Epithelial cell of esophagus (primary cell): ENCODE measurements at regions not wholly inside any gene's neighbourhood (a gene's known extent, or its start where the extent isn't known, plus 50 kb on each side); places are given as distances from the start of the nearest gene placed in this dataset.

Source experiments
- DNase-seq: peaks from one replicate; pipeline ENCODE4 v3.0.0; 2010; ENCODE audit warnings: low read depth
- H3K4me3 ChIP-seq: 2 replicates; pipeline ENCODE4 v1.5.1; 2011; ENCODE audit warnings: mild to moderate bottlenecking, low read length, control low read depth
- CTCF ChIP-seq: IDR thresholded peaks from 2 replicates; pipeline ENCODE4 v1.5.1; 2011; ENCODE audit warnings: low read depth, mild to moderate bottlenecking, low read length, control low read depth, inconsistent platforms; ENCODE audit not compliant: insufficient read depth; ENCODE audit errors: missing control alignments

- no peak overlapping the region for H3K4me3 ChIP-seq
- DNase-seq, result peak; percentile 64
- peak; percentile 66 for TF ChIP-seq CTCF
Measured at GRCh38 chr4:65007841-65008439, 598.7 kb upstream of the TECRL start.

DNA sequence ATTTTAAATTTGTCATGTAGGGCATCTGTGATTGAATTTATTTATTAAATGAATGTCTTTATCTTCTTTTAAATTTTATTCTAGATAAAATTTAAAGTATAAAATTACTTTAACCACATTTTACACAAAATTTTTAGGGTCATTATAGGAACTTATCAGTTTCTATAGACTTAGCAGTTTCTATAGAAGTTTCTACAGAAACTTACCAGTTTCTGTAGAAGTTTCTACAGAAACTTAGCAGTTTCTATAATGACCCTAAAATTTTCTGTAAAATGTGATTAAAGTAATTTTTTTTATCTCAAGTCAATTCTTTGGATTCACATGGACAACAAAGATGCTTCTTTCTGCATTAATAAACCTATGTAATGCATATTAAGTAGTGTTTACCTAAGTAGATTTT is 565.9 kb upstream of the TECRL start:
- no peak for DNase-seq
- no peak overlapping the region for H3K4me3 ChIP-seq
- no peak for TF ChIP-seq CTCF

- H3K4me3 ChIP-seq, result no peak overlapping the region
- no peak for TF ChIP-seq CTCF
- no peak for DNase-seq
Measured at GRCh38 chr4:64969081-64969480, 559.8 kb upstream of the TECRL start.

DNA sequence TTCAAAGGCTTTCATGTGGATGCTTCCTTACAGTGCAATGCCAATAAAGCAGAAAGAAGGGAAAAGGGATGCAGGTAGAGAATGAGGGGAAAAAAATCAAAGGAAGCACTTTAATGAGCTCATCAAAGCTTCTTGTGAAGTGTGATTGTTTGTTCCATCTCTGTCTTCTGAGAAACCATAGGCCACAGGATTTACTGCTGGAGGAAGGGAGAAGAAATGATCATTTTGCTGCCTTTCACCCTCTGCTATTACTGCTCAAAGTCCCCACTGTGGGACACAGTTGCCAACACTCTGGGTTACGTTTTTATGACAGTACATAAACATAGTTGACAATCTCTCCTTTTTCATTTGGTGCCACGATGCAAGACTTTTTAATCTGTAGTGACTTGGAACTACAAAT is 558.0 kb upstream of the TECRL start:
- no peak for TF ChIP-seq CTCF
- H3K4me3 ChIP-seq, result no peak overlapping the region
- DNase-seq, result no peak

DNA sequence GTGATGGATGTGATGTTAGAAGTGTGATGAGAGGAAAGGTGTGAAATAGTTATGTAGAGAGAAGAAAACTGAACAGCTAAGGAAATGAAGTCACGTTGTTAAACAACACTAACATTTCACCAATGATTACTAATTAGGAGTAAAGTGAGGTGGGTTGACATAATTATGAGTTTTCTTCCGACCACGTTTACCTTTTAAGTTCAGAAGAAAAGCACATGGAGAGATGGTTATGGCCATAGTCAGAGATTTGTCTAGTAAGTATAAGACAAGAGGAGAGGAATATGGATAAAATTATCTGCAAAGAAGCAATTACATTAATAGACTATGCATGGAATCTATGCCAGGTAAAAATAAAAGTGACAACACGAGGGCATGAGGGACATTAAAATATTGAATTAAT is 551.3 kb upstream of the TECRL start:
- no peak for DNase-seq
- TF ChIP-seq CTCF, result no peak
- no peak overlapping the region for H3K4me3 ChIP-seq

DNA sequence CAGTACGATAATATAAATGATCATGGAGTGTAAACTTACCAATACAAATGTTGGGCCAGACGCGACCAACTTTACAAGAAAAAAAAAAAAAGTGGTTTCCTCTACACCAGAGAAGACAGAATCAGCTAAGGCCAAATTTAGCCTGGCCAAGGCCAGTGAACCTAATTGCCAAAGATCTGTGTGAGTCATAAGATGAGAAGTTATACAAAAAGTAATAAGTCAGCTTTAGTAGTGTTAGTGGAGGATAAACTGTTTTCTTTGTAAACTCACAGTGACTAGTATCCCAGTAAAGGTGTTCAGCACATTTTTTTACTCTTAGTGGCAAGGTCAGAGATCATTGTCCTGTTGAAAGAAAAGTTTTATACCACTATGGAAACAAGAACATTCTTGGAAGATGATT is 531.4 kb upstream of the TECRL start:
- TF ChIP-seq CTCF, result no peak
- peak; percentile 16 for DNase-seq
- no peak overlapping the region for H3K4me3 ChIP-seq

- no peak overlapping the region for H3K4me3 ChIP-seq
- DNase-seq, result no peak
- TF ChIP-seq CTCF, result no peak
Measured at GRCh38 chr4:64935469-64936001, 526.3 kb upstream of the TECRL start.
